Cardiac fibroblast (primary cell): ENCODE measurements at regions not wholly inside any gene's neighbourhood (a gene's known extent, or its start where the extent isn't known, plus 50 kb on each side); places are given as distances from the start of the nearest gene placed in this dataset.

ENCODE experiments used
- DNase-seq, 2 donors: peaks; one replicate each; pipeline versions ENCODE4 v3.0.0 to v3.0.0-alpha.2; 2010; ENCODE audit warnings: low read depth in 2 of 2
- H3K4me3 ChIP-seq, 2 donors: replicated peaks in 1 of 2; 1 replicate in 1 of 2; 2 replicates in 1 of 2; pipeline ENCODE4 v1.5.1; 2011; ENCODE audit warnings: low read depth in 2 of 2, low read length in 2 of 2, mild to moderate bottlenecking in 2 of 2, moderate library complexity in 1 of 2
- TF ChIP-seq, protein P1 (sequence below): IDR thresholded peaks from one replicate; pipeline ENCODE4 v1.5.1; 2011; ENCODE audit warnings: low read depth, mild to moderate bottlenecking, low read length, inconsistent platforms

DNA sequence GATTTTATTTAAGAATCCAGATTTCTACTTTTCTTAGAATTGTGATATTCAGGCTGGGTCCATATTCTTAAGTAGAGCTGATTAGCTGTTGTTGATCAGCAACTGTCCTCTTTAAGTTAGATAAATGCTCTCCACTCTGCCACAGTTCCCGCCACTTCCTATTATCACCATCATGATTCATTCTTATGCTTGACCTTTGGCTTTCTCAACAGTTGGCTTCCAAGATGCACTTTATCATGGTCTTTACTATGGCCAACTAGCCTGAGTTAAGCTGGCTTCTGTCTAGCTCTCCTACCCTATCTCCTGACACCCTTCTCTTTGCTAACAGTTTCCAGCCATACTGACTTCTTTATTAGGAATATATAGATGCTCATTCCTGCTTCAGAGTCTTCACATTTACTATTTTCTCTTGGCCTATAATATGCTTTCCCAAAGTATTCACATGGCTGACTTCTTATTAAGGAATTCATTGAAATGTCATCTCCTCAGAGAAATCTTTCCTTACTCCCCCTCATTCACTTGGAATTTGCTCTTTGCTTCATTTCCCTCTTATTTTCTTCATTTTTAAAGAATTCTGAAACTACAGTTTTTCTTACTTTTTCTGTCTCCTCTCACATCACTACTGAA lies 149.0 kb upstream of the IGF1 start:
- TF ChIP-seq, protein P1, sequence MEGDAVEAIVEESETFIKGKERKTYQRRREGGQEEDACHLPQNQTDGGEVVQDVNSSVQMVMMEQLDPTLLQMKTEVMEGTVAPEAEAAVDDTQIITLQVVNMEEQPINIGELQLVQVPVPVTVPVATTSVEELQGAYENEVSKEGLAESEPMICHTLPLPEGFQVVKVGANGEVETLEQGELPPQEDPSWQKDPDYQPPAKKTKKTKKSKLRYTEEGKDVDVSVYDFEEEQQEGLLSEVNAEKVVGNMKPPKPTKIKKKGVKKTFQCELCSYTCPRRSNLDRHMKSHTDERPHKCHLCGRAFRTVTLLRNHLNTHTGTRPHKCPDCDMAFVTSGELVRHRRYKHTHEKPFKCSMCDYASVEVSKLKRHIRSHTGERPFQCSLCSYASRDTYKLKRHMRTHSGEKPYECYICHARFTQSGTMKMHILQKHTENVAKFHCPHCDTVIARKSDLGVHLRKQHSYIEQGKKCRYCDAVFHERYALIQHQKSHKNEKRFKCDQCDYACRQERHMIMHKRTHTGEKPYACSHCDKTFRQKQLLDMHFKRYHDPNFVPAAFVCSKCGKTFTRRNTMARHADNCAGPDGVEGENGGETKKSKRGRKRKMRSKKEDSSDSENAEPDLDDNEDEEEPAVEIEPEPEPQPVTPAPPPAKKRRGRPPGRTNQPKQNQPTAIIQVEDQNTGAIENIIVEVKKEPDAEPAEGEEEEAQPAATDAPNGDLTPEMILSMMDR = no peak
- no peak for DNase-seq

DNA sequence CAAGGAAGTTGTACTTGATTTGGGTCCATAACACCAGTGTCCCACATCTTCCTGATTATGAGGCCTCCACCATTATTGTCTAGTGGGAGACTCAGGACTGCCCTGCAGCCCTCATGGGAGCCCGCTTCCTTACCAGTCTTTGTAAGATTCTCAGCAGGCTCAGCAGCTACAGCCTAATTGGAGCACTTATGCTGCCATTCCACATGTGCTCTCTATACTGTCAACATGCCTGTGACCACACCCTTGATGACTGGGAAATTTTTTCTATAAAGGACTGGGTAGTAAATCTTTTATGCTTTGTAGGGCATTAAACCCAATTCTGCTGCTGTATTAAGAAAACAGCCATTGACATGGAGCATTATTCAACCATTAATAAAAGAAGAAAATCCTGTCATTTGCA lies 145.5 kb upstream of the IGF1 start:
- DNase-seq = no peak
- TF ChIP-seq, protein P1 = no peak
- no peak overlapping the region for H3K4me3 ChIP-seq

More for the DNA sequence above, 149.0 kb upstream of the IGF1 start:
- no peak overlapping the region for H3K4me3 ChIP-seq

DNA sequence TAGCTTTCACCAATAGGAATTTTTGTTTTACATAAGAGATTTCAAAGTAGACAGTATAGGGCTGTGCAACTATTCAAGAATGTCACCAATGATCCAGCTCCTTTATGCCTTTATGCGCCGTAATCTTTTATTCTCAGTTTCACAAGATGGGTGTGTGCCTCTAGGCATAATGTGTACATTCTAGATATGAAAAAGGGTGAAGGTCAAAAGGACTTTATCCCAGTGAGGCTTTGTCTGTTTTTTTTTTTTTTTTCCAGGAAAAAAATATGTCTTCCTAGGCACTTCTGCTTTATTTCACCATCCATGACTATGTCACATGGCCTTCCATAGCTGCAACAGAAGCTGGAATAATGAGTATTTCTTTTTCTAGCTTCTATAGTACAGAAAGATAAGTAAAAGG lies 142.3 kb upstream of the IGF1 start:
- TF ChIP-seq, protein P1 = no peak
- DNase-seq = no peak
- H3K4me3 ChIP-seq = no peak overlapping the region

DNA sequence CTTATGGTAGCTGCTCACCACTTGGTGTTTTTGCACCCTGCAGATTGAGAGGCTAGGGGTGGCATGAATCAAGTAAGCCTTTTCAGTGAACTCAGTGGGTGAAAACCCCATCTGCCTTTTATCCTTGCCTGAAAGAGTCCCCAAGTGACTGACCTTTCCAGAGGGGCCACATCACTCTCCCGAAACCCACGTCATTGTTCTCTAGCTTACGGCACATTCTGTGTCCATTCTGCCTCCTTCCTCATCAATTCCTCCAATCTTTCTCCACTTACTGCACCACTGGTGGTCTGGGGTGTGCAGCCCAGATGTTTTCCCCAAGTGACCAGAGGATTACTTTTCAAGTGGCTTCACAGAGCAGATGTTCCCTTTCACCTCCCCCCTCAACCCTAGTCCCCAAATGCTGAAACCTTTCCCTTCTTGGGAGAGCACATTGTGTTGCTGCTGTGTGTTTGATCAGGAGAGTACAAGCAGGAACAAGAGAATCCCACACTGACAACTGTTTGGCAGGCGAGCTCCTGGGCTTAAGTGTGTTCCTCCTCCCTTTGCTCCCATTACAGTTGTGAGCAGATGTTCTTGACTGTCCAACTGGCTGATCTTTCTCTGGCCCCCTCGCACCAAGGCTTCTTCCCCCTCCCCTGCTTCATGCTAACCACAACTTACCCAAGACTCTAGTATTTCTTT lies 138.0 kb upstream of the IGF1 start:
- DNase-seq = no peak
- TF ChIP-seq, protein P1 = no peak
- H3K4me3 ChIP-seq = no peak overlapping the region

DNA sequence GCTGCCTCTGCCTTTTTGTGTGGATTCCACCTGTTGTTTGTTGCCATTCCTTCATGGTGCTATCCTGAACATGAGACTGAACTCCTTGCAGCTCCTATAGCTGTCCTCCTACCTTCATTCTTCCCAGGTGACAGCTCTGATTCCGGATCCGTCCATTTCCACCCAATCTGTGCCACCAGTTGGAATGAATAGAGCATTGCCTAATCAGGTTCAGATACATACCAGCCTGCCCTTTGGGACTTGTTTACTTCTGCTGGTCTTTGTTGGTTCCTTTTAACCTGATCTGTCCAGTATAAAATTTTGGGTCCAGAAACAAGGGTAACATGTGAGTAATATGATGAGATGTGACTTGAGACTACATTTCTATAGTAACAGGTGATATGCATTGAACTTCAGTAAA lies 136.3 kb upstream of the IGF1 start:
- DNase-seq = no peak
- H3K4me3 ChIP-seq = no peak overlapping the region
- TF ChIP-seq, protein P1 = no peak

DNA sequence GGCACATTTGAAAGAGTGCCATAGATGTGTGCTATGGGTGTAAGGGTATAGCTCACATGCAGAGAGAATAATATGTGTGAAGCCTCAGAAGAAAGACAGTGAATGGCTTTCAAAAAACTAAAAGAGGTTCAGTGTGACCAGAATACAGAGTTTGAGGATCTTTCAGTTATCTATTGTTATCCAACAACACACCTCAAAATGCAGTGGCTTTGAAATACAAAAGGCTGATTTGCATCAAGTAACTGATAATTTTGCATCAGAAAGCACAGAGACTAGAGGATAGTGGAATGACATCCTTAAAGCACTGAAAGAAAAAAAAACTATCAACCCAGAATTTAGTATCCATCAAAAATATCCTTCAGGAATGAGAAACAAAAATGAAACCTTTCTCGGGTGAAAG lies 131.6 kb upstream of the IGF1 start:
- TF ChIP-seq, protein P1 = no peak
- H3K4me3 ChIP-seq = no peak overlapping the region
- no peak for DNase-seq

DNA sequence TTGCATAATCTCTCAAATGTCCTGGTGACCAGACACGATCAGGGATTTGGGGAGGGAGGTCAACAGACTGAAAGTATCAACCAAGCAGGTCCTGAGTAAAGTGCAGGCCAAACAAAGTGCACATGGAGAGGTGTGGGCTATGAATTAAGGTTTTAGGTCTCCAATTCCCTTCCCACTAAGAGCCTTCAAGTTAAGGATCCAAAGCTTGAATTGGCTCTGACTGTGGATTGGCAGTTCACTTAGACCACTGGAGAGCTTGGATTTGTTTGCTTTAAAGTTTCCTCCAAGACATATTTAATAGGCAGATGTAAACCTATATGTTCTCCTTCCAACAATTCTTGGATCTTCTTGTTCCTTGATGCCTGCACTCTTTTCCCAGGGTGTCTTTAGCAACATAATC lies 129.6 kb upstream of the IGF1 start:
- TF ChIP-seq, protein P1 = no peak
- DNase-seq = no peak
- H3K4me3 ChIP-seq = no peak overlapping the region
